Ovary (tissue), 3 donors: ENCODE measurements at regions not wholly inside any gene's neighbourhood (a gene's known extent, or its start where the extent isn't known, plus 50 kb on each side); places are given as distances from the start of the nearest gene placed in this dataset.

Source experiments
- CTCF ChIP-seq, 3 donors: fragments of 450-650 bp in 2 of 3; fragments of 200-600 bp in 1 of 3; IDR thresholded peaks; one replicate each; pipeline versions ENCODE4 v1.5.1 to v1.8.0; 2016 to 2022; ENCODE audit warnings: antibody characterized with exemption in 3 of 3, mild to moderate bottlenecking in 1 of 3
- EP300 ChIP-seq: sonication (generic); formaldehyde crosslinking; IDR thresholded peaks from one replicate; pipeline ENCODE4 v1.6.1; 2017; ENCODE audit warnings: antibody characterized with exemption
- POLR2A ChIP-seq: fragments of 450-650 bp; IDR thresholded peaks from one replicate; pipeline ENCODE4 v1.6.1; 2017; ENCODE audit warnings: antibody characterized with exemption, mild to moderate bottlenecking, moderate library complexity
- donor health status: DM: no; HTN: no; CAD: no.

- no peak for TF ChIP-seq CTCF (IDR thresholded peaks at IDR 0.05)
- no peak for TF ChIP-seq POLR2A
- TF ChIP-seq EP300 = no peak
Observed at GRCh38 chr3:43876648-43877047, 185.9 kb downstream of the ABHD5 start.
